ENCODE measurements at regions not wholly inside any gene's neighbourhood (a gene's known extent, or its start where the extent isn't known, plus 50 kb on each side); places are given as distances from the start of the nearest gene placed in this dataset.

GRCh38 chr1:37299216-37299615 is 175.2 kb upstream of the ZC3H12A start:
- POLR2A ChIA-PET, result no interaction called here
- no TSS peak for BruUV-seq (replicated peaks)
- intact Hi-C loops (cut with micrococcal nuclease; ENCODE audit: unreplicated experiment) (no loop called here), in situ Hi-C loops (cut with HindIII; ENCODE audit: low pct_unique_long_range_greater_than_20kb, low sequenced_read_pairs) (no loop called here)
- no peak for TF ChIP-seq REST (IDR thresholded peaks at IDR 0.05; ENCODE audit: insufficient read depth in 1 of 2, low read depth in 2 of 2, low read length in 1 of 2)
- TF ChIP-seq TCF7L2 (IDR thresholded peaks at IDR 0.05; ENCODE audit: low read depth, low read length), result no peak
- no peak for TF ChIP-seq POLR2AphosphoS5 (IDR thresholded peaks at IDR 0.05; ENCODE audit: low read depth, low read length)
- TF ChIP-seq SIN3A (IDR thresholded peaks at IDR 0.05; ENCODE audit: borderline replicate concordance, insufficient read depth, low read depth, low read length), result no peak
- no peak for TF ChIP-seq CTCF (IDR thresholded peaks at IDR 0.05)
- Histone ChIP-seq H3K36me3 (ENCODE audit: control insufficient read depth, insufficient read depth, low read length) (no peaks in the 10 kb centered on the region), H3K9me3 (ENCODE audit: control insufficient read depth, insufficient read depth, low read depth, low read length) (no peaks in the 10 kb centered on the region), H3K4me1 (ENCODE audit: control insufficient read depth, insufficient read depth, low read length) (0 out of 2 replicates have a peak, but pooled peaks cover 3% of the 10 kb centered on the region), H3K27me3 (ENCODE audit: control insufficient read depth, insufficient read depth, low read length) (peaks cover 28% of the 10 kb centered on the region), H3K27ac (ENCODE audit: low read length) (no peak overlapping the region), H3K4me3 (ENCODE audit: low read depth in 2 of 2, low read length in 2 of 2) (no peak overlapping the region)
- no peak for DNase-seq (ENCODE audit: low read depth, low spot score)
- CTCF ChIA-PET, result no interaction called here
- ATAC-seq, result no peak

DNA sequence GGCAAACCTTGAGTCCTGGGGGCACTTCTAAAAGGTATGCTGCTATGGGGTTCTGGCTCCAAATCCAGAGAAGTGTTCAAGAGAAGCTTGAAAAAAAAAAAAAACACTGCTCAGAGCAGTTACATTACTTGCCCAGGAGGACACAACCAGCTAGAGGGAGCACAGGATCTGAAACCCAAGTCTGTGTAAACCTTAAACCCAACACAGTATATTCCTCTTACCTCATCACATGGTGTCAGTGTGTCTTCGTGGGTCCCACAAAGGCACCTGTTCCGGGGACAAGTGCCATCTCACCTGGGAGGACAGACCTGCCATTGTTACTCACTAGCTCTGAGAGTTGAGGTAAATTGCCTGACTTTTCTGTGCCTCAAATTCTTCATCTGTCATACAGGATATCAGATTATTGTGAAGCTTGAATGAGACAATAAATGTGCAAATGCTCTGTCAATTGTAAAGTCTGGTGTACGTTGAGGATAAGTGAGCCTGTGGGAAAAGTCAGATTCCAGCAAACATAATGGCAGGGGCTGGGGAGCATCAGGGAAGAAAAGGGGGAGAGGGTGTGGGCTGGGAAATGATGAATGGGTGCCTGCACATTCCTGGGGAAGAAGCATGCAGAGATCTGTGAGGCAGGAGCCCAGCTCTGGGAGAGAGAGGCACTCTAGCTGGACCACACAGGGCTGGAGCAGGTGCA is 170.4 kb upstream of the ZC3H12A start:
- no TSS peak for BruUV-seq (replicated peaks)
- ATAC-seq (no peak), DNase-seq (ENCODE audit: low read depth, low spot score) (no peak)
- H3K4me1 ChIP-seq (ENCODE audit: control insufficient read depth, insufficient read depth, low read length), result no peaks in the 10 kb centered on the region
- H3K27ac ChIP-seq (ENCODE audit: low read length), result no peak overlapping the region
- TF ChIP-seq TCF7L2 (IDR thresholded peaks at IDR 0.05; ENCODE audit: low read depth, low read length) (no peak), POLR2AphosphoS5 (IDR thresholded peaks at IDR 0.05; ENCODE audit: low read depth, low read length) (no peak), SIN3A (IDR thresholded peaks at IDR 0.05; ENCODE audit: borderline replicate concordance, insufficient read depth, low read depth, low read length) (no peak)
- ChIA-PET POLR2A (interaction anchor here (0.7 kb wide), 1 partner anchor 710 kb away, joined by 5 read pairs; no protein-coding TSS in a partner anchor), CTCF (no interaction called here)
- peaks cover 14% of the 10 kb centered on the region for H3K27me3 ChIP-seq (ENCODE audit: control insufficient read depth, insufficient read depth, low read length)
- no peak overlapping the region for H3K4me3 ChIP-seq (ENCODE audit: low read depth in 2 of 2, low read length in 2 of 2)
- in situ Hi-C loops (cut with HindIII; ENCODE audit: low pct_unique_long_range_greater_than_20kb, low sequenced_read_pairs), result no loop called here
- intact Hi-C loops (cut with micrococcal nuclease; ENCODE audit: unreplicated experiment), result no loop called here
- no peaks in the 10 kb centered on the region for H3K9me3 ChIP-seq (ENCODE audit: control insufficient read depth, insufficient read depth, low read depth, low read length)
- H3K36me3 ChIP-seq (ENCODE audit: control insufficient read depth, insufficient read depth, low read length), result no peaks in the 10 kb centered on the region

- no peaks in the 10 kb centered on the region for H3K4me1 ChIP-seq (ENCODE audit: control insufficient read depth, insufficient read depth, low read length)
- no TSS peak for BruUV-seq (replicated peaks)
- CTCF ChIA-PET, result no interaction called here
- POLR2A ChIA-PET, result no interaction called here
- H3K4me3 ChIP-seq (ENCODE audit: low read depth in 2 of 2, low read length in 2 of 2), result no peak overlapping the region
- H3K36me3 ChIP-seq (ENCODE audit: control insufficient read depth, insufficient read depth, low read length), result no peaks in the 10 kb centered on the region
- DNase-seq (ENCODE audit: low read depth, low spot score) (no peak), ATAC-seq (no peak)
- H3K27ac ChIP-seq (ENCODE audit: low read length), result no peak overlapping the region
- TF ChIP-seq TCF7L2 (IDR thresholded peaks at IDR 0.05; ENCODE audit: low read depth, low read length) (no peak), SIN3A (IDR thresholded peaks at IDR 0.05; ENCODE audit: borderline replicate concordance, insufficient read depth, low read depth, low read length) (no peak), POLR2AphosphoS5 (IDR thresholded peaks at IDR 0.05; ENCODE audit: low read depth, low read length) (no peak), CTCF (IDR thresholded peaks at IDR 0.05) (no peak), REST (IDR thresholded peaks at IDR 0.05; ENCODE audit: insufficient read depth in 1 of 2, low read depth in 2 of 2, low read length in 1 of 2) (no peak)
- peaks cover 18% of the 10 kb centered on the region for H3K27me3 ChIP-seq (ENCODE audit: control insufficient read depth, insufficient read depth, low read length)
- intact Hi-C loops (cut with micrococcal nuclease; ENCODE audit: unreplicated experiment) (no loop called here), in situ Hi-C loops (cut with HindIII; ENCODE audit: low pct_unique_long_range_greater_than_20kb, low sequenced_read_pairs) (no loop called here)
- H3K9me3 ChIP-seq (ENCODE audit: control insufficient read depth, insufficient read depth, low read depth, low read length), result no peaks in the 10 kb centered on the region
Measured at GRCh38 chr1:37305108-37305507, 169.3 kb upstream of the ZC3H12A start.
